ENCODE measurements at regions not wholly inside any gene's neighbourhood (a gene's known extent, or its start where the extent isn't known, plus 50 kb on each side); places are given as distances from the start of the nearest gene placed in this dataset.

DNA sequence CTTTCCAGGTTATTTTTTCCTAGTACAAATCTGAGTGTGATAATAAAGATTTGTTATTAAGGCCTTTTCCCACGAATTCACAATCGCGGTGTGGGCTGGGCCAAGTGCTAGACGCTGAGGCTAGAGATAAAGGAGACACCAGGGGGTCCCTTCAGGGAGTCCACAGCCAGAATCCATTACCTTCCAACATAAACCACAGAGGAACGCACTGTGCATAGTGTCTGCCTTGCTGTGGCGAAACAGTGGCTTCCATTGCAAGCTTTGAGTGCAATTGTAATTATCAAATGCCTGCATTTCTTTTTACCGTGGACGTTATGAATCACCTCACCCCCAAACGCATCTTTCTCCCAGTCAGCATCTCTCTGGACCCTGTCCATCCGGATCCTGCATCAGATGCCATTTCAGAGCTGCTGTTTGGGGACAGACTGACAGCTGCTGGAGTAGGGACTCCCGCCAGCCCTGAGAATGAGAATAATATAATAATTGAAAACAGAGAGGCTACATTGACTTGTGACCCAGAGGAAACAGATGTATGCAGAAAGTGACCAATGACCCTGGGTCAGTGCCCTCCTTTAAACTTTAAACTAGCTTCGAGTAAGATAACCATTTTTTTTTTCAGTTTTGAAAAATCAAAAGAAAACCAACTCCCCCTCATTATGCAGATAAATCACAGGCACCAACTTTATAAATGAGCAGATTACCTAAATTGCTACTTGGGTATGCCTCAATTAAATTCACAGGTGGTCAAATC is 456.2 kb upstream of the NRP1 start:
- Histone ChIP-seq H3K79me2 (ENCODE audit: control insufficient read depth, insufficient read depth, low read length) (no peaks in the 10 kb centered on the region), H3K9me3 (ENCODE audit: control extremely low read depth in 1 of 3, control insufficient read depth in 2 of 3, insufficient read depth in 1 of 3, low read length in 2 of 3) (peaks cover 0 to 2% (median 0%) of the 10 kb centered on the region in 3 donors), H3K36me3 (replicated peaks in 1 of 2; ENCODE audit: control extremely low read depth in 1 of 2, control insufficient read depth in 1 of 2, extremely low read depth in 1 of 2, insufficient read depth in 2 of 2, low read length in 1 of 2) (no peaks in the 10 kb centered on the region), H3K4me3 (ENCODE audit: control extremely low read depth in 1 of 5, extremely low read depth in 1 of 5, insufficient read depth in 1 of 5, low read depth in 2 of 5, low read length in 4 of 5) (no peak overlapping the region), H3K27me3 (replicated peaks in 1 of 4; ENCODE audit: control extremely low read depth in 1 of 4, control insufficient read depth in 3 of 4, insufficient read depth in 4 of 4, low read length in 3 of 4) (no peaks in the 10 kb centered on the region), H3K4me1 (ENCODE audit: control insufficient read depth in 2 of 2, insufficient read depth in 2 of 2, low read length in 2 of 2) (no peaks in the 10 kb centered on the region), H4K20me1 (ENCODE audit: control insufficient read depth, insufficient read depth, low read length, poor library complexity, severe bottlenecking) (no peaks in the 10 kb centered on the region), H3K4me2 (replicated peaks; ENCODE audit: low read depth, low read length, poor library complexity, severe bottlenecking) (no peak overlapping the region), H3K9ac (ENCODE audit: low read length) (no peak overlapping the region), H2AFZ (ENCODE audit: insufficient read depth, low read depth, low read length, poor library complexity, severe bottlenecking) (no peak overlapping the region), H3K27ac (ENCODE audit: low read length in 2 of 2) (no peak overlapping the region)
- DNase-seq (no peak), ATAC-seq (ENCODE audit: low read depth) (no peak)
- Mint-ChIP-seq H3K9me3 (ENCODE audit: insufficient read depth) (no peaks in the 10 kb centered on the region), H3K27me3 (no peaks in the 10 kb centered on the region), H3K4me1 (no peaks in the 10 kb centered on the region), H3K4me3 (no peak overlapping the region), H3K27ac (no peak overlapping the region)
- intact Hi-C loops (cut with micrococcal nuclease), result no loop called here
- 82% methylated on average over 7 of the region's 12 CpGs for WGBS (ENCODE audit: insufficient coverage)
- CTCF ChIA-PET, result no interaction called here
- TF ChIP-seq EZH2 (IDR thresholded peaks at IDR 0.05; ENCODE audit: borderline replicate concordance, insufficient read depth, low read depth, low read length, poor library complexity, severe bottlenecking), result no peak
- TF ChIP-seq, protein P1, sequence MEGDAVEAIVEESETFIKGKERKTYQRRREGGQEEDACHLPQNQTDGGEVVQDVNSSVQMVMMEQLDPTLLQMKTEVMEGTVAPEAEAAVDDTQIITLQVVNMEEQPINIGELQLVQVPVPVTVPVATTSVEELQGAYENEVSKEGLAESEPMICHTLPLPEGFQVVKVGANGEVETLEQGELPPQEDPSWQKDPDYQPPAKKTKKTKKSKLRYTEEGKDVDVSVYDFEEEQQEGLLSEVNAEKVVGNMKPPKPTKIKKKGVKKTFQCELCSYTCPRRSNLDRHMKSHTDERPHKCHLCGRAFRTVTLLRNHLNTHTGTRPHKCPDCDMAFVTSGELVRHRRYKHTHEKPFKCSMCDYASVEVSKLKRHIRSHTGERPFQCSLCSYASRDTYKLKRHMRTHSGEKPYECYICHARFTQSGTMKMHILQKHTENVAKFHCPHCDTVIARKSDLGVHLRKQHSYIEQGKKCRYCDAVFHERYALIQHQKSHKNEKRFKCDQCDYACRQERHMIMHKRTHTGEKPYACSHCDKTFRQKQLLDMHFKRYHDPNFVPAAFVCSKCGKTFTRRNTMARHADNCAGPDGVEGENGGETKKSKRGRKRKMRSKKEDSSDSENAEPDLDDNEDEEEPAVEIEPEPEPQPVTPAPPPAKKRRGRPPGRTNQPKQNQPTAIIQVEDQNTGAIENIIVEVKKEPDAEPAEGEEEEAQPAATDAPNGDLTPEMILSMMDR (IDR thresholded peaks at IDR 0.05), result no peak
- POLR2A ChIA-PET, result no interaction called here

DNA sequence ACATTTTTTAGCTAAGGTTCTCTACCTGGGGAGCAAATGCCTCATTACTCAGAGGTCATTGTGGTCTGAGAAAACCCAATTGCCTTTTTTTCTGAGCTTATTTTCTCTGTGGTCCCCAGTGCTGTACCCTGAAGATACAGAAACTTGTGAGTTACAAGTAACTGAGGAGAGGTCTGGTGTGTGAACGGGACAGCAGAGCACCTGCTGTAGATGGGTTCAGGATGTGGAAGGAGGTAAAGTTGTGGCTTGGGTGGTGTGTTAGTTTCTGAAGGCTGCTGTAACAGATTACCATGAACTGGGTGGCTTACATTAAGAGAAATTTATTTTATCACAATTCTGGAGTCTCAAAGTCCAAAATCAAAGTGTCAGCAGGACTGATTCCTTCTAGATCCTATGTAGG is 449.1 kb upstream of the NRP1 start:
- no peak overlapping the region for H3K4me3 ChIP-seq (ENCODE audit: control extremely low read depth in 1 of 5, extremely low read depth in 1 of 5, insufficient read depth in 1 of 5, low read depth in 2 of 5, low read length in 4 of 5)
- no peaks in the 10 kb centered on the region for H3K4me1 ChIP-seq (ENCODE audit: control insufficient read depth in 2 of 2, insufficient read depth in 2 of 2, low read length in 2 of 2)
- H3K27ac ChIP-seq (ENCODE audit: low read length in 2 of 2), result no peak overlapping the region
- intact Hi-C loops (cut with micrococcal nuclease), result no loop called here
- Mint-ChIP-seq H3K9me3 (ENCODE audit: insufficient read depth) (no peaks in the 10 kb centered on the region), H3K27ac (no peak overlapping the region), H3K27me3 (no peaks in the 10 kb centered on the region), H3K4me1 (no peaks in the 10 kb centered on the region), H3K4me3 (no peak overlapping the region)
- no peak for DNase-seq
- H3K4me2 ChIP-seq (replicated peaks; ENCODE audit: low read depth, low read length, poor library complexity, severe bottlenecking), result no peak overlapping the region
- WGBS (ENCODE audit: insufficient coverage), result 100% methylated on average over 1 of the region's 1 CpG
- H2AFZ ChIP-seq (ENCODE audit: insufficient read depth, low read depth, low read length, poor library complexity, severe bottlenecking), result no peak overlapping the region
- H4K20me1 ChIP-seq (ENCODE audit: control insufficient read depth, insufficient read depth, low read length, poor library complexity, severe bottlenecking), result no peaks in the 10 kb centered on the region
- no peak for TF ChIP-seq EZH2 (IDR thresholded peaks at IDR 0.05; ENCODE audit: borderline replicate concordance, insufficient read depth, low read depth, low read length, poor library complexity, severe bottlenecking)
- TF ChIP-seq, protein P1 (IDR thresholded peaks at IDR 0.05), result no peak
- no peaks in the 10 kb centered on the region for H3K27me3 ChIP-seq (replicated peaks in 1 of 4; ENCODE audit: control extremely low read depth in 1 of 4, control insufficient read depth in 3 of 4, insufficient read depth in 4 of 4, low read length in 3 of 4)
- no peaks in the 10 kb centered on the region for H3K36me3 ChIP-seq (replicated peaks in 1 of 2; ENCODE audit: control extremely low read depth in 1 of 2, control insufficient read depth in 1 of 2, extremely low read depth in 1 of 2, insufficient read depth in 2 of 2, low read length in 1 of 2)
- POLR2A ChIA-PET, result no interaction called here
- no peak for ATAC-seq (ENCODE audit: low read depth)
- no peaks in the 10 kb centered on the region for H3K79me2 ChIP-seq (ENCODE audit: control insufficient read depth, insufficient read depth, low read length)
- H3K9ac ChIP-seq (ENCODE audit: low read length), result no peak overlapping the region
- CTCF ChIA-PET, result no interaction called here
- H3K9me3 ChIP-seq (ENCODE audit: control extremely low read depth in 1 of 3, control insufficient read depth in 2 of 3, insufficient read depth in 1 of 3, low read length in 2 of 3), result peaks cover 0 to 2% (median 0%) of the 10 kb centered on the region in 3 donors

Measured in B cell (primary cell).